ENCODE measurements at regions not wholly inside any gene's neighbourhood (a gene's known extent, or its start where the extent isn't known, plus 50 kb on each side); places are given as distances from the start of the nearest gene placed in this dataset.

GRCh38 chr1:79797487-79797886 is 791.0 kb upstream of the ADGRL4 start:
- DNase-seq (ENCODE audit: low read depth in 1 of 2, low spot score in 2 of 2), result no peak
- H3K9ac ChIP-seq (replicated peaks in 1 of 4; ENCODE audit: extremely low read depth in 1 of 4, low read depth in 3 of 4, low read length in 3 of 4), result no peak overlapping the region

More at GRCh38 chr1:79797487-79797886, 791.0 kb upstream of the ADGRL4 start:
- TF ChIP-seq SP1 (IDR thresholded peaks at IDR 0.05; ENCODE audit: low read depth, low read length) (no peak), POU5F1 (IDR thresholded peaks at IDR 0.05; ENCODE audit: low read depth, low read length) (0 out of 2 replicates have a peak, but pooled peaks have one; percentile 11), CREB1 (IDR thresholded peaks at IDR 0.05) (peak; percentile 38; the same call in 1 of the 2 replicates), YY1 (IDR thresholded peaks at IDR 0.05; ENCODE audit: low read depth, low read length) (peak; percentile 76; the same call in 1 of the 2 replicates)
- Histone ChIP-seq H2BK12ac (ENCODE audit: low read depth, low read length) (no peak overlapping the region), H3K79me2 (ENCODE audit: control insufficient read depth in 1 of 2, insufficient read depth in 2 of 2, low read length in 2 of 2) (no peaks in the 10 kb centered on the region), H2BK5ac (ENCODE audit: low read depth, low read length) (no peak overlapping the region), H3K14ac (ENCODE audit: insufficient read length) (no peak overlapping the region), H3K36me3 (ENCODE audit: control insufficient read depth in 2 of 4, insufficient read depth in 4 of 4, low read length in 3 of 4) (no peaks in the 10 kb centered on the region), H2BK120ac (replicated peaks; ENCODE audit: low read depth, low read length) (no peak overlapping the region), H3K23ac (ENCODE audit: insufficient read length) (no peak overlapping the region), H3K18ac (ENCODE audit: extremely low read depth, low read length) (no peak overlapping the region), H3K4me3 (ENCODE audit: extremely low read depth in 1 of 4, insufficient read depth in 2 of 4, low read depth in 3 of 4, low read length in 4 of 4) (no peak overlapping the region), H3K27me3 (replicated peaks in 1 of 4; ENCODE audit: control insufficient read depth in 3 of 4, extremely low read depth in 1 of 4, insufficient read depth in 3 of 4, low read length in 3 of 4) (no peaks in the 10 kb centered on the region), H4K5ac (ENCODE audit: insufficient read length, low read depth, low read length) (no peak overlapping the region), H4K20me1 (replicated peaks in 1 of 2; ENCODE audit: control insufficient read depth in 1 of 2, insufficient read depth in 2 of 2, low read length in 2 of 2) (no peaks in the 10 kb centered on the region), H2BK15ac (ENCODE audit: low read length) (no peak overlapping the region), H3K56ac (replicated peaks; ENCODE audit: insufficient read length, low read depth, low read length) (no peak overlapping the region), H3K4me1 (replicated peaks in 1 of 4; ENCODE audit: control insufficient read depth in 3 of 4, insufficient read depth in 4 of 4, low read length in 3 of 4) (no peaks in the 10 kb centered on the region), H3K4ac (replicated peaks; ENCODE audit: insufficient read length, low read depth, low read length) (no peak overlapping the region), H3K23me2 (ENCODE audit: low read depth, low read length) (no peaks in the 10 kb centered on the region), H2AFZ (ENCODE audit: low read length) (no peak overlapping the region), H3K9me3 (ENCODE audit: insufficient read depth in 2 of 2, low read depth in 1 of 2, low read length in 1 of 2) (peaks cover 0 to 6% of the 10 kb centered on the region in 2 experiments; a peak in 1 of 4 replicates), H4K8ac (ENCODE audit: extremely low read depth, insufficient read depth, low read length) (no peak overlapping the region), H3K27ac (ENCODE audit: low read depth, low read length) (no peak overlapping the region), H2AK5ac (ENCODE audit: low read depth, low read length) (no peak overlapping the region), H3K79me1 (ENCODE audit: low read depth, low read length) (no peaks in the 10 kb centered on the region), H2BK20ac (ENCODE audit: low read length) (no peak overlapping the region), H4K91ac (replicated peaks; ENCODE audit: insufficient read length, low read length) (no peak overlapping the region), H3K4me2 (ENCODE audit: insufficient read depth in 1 of 2, low read depth in 2 of 2, low read length in 2 of 2) (no peak overlapping the region)
- no peak for FAIRE-seq
- POLR2A ChIA-PET (ENCODE audit: partially characterized antibody), result no interaction called here
- 91% methylated on average over 3 of the region's 3 CpGs; no CpG with 5 or more reads in 1 of the 2 experiments for WGBS, 2 experiments (ENCODE audit: extremely low coverage in 1 of 2, insufficient coverage in 1 of 2, insufficient read length in 1 of 2, insufficient replicate concordance in 2 of 2, low coverage in 1 of 2, low lambda C conversion rate in 2 of 2, missing lambda C conversion rate in 1 of 2)
- CTCF ChIA-PET (ENCODE audit: partially characterized antibody), result no interaction called here

Data from H1 (cell line).